Neural crest cell (in vitro differentiated cells): ENCODE measurements at regions not wholly inside any gene's neighbourhood (a gene's known extent, or its start where the extent isn't known, plus 50 kb on each side); places are given as distances from the start of the nearest gene placed in this dataset.

Experiments
- DNase-seq: peaks from one replicate; pipeline ENCODE4 v3.0.0; 2021; ENCODE audit warnings: low read depth, mixed read lengths, low spot score
- H3K27ac Mint-ChIP-seq: one replicate; pipeline ENCODE4 v1.8.0; 2021; ENCODE audit warnings: mild to moderate bottlenecking, mixed read lengths; ENCODE audit not compliant: unreplicated experiment
- H3K27me3 Mint-ChIP-seq: 2 replicates; pipeline ENCODE4 v1.8.0; 2021; ENCODE audit warnings: low read depth, mild to moderate bottlenecking, mixed read lengths
- H3K36me3 Mint-ChIP-seq: 2 replicates; pipeline ENCODE4 v1.8.0; 2021; ENCODE audit warnings: low read depth, mild to moderate bottlenecking, mixed read lengths
- H3K4me1 Mint-ChIP-seq: 2 replicates; pipeline ENCODE4 v1.8.0; 2021; ENCODE audit warnings: mixed read lengths
- H3K4me3 Mint-ChIP-seq: one replicate; pipeline ENCODE4 v1.8.0; 2021; ENCODE audit warnings: mild to moderate bottlenecking, mixed read lengths
- H3K9me3 Mint-ChIP-seq: 2 replicates; pipeline ENCODE4 v1.8.0; 2021; ENCODE audit warnings: mixed read lengths
- CTCF ChIP-seq: fragments of 200-600 bp; sonication (generic); conservative IDR thresholded peaks from 2 replicates; pipeline ENCODE4 v1.5.0; 2021; ENCODE audit warnings: antibody characterized with exemption, mild to moderate bottlenecking

DNA sequence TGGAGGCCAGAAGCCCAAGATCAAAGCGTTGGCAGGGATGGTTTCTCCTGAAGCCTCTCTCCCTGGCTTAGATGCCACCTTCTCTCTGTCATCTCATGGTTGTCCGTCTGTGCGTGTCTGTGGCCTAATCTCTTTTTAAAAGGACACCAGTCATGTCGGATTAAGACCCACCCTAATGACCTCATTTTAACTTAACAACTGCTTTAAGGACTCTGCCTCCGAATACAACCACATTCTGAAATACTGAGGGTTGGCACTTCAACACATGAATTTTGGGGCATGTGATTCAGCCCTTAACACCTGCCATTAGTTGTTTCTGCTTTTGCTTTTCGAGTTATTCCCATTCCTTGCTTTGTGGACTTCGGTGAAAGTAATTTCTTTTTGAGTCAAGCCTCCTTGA is 97.8 kb upstream of the SMIM21 start:
- Mint-ChIP-seq H3K27me3 (no peaks in the 10 kb centered on the region), H3K4me1 (peaks cover 6% of the 10 kb centered on the region), H3K9me3 (no peaks in the 10 kb centered on the region), H3K27ac (no peak overlapping the region), H3K4me3 (no peak overlapping the region), H3K36me3 (no peaks in the 10 kb centered on the region)
- TF ChIP-seq CTCF = no peak
- DNase-seq = no peak

DNA sequence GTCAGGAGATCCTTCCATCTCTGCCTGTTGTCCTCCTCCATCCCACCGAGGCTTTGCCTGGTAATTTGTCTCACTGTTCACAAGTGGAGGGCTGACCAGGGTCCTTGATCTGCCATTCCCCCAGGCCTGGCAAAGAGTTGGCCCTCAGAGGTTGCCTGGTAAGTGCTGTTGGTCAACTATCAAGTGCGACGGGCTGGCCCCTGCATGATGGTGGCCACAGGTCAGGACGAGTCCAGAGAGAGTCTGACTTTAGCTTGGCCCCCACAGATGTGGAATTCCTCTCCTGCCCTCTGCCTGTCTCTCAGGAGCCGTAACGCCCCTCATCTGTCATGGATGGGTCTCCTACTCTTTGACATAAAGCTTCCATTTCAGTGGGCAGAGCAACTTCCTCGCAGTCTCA is 97.3 kb upstream of the SMIM21 start:
- no peaks in the 10 kb centered on the region for H3K9me3 Mint-ChIP-seq
- H3K27ac Mint-ChIP-seq = no peak overlapping the region
- no peak for DNase-seq
- peaks cover 6% of the 10 kb centered on the region for H3K4me1 Mint-ChIP-seq
- TF ChIP-seq CTCF = no peak
- no peaks in the 10 kb centered on the region for H3K27me3 Mint-ChIP-seq
- H3K36me3 Mint-ChIP-seq = no peaks in the 10 kb centered on the region
- H3K4me3 Mint-ChIP-seq = no peak overlapping the region

DNA sequence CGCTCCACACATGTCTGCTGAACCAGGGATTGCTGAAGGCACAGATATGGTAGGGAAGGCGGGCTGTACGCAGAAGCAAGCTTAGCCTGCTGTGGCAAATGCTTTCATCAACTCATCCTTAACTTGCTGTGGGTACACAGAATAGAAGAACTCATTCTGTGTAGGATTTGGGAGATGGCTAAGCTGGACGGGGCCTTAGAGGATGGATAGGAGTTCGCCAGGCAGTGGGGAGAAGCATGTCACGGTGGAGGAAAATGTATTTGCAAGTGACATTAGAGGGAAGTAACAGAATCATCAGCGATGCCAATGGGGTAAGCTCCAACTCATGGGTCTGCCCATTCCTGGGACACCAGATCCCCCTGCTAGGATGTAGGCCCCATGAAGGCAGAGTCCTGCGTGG is 96.7 kb upstream of the SMIM21 start:
- Mint-ChIP-seq H3K4me1 (peaks cover 6% of the 10 kb centered on the region), H3K4me3 (no peak overlapping the region), H3K27ac (no peak overlapping the region), H3K9me3 (no peaks in the 10 kb centered on the region), H3K27me3 (no peaks in the 10 kb centered on the region), H3K36me3 (no peaks in the 10 kb centered on the region)
- DNase-seq = no peak
- TF ChIP-seq CTCF = no peak

GRCh38 chr18:75521816-75522215 is 94.3 kb upstream of the SMIM21 start:
- Mint-ChIP-seq H3K27ac (no peak overlapping the region), H3K9me3 (no peaks in the 10 kb centered on the region), H3K36me3 (no peaks in the 10 kb centered on the region), H3K27me3 (no peaks in the 10 kb centered on the region), H3K4me1 (no peaks in the 10 kb centered on the region), H3K4me3 (no peak overlapping the region)
- DNase-seq = no peak
- TF ChIP-seq CTCF = no peak

- H3K27me3 Mint-ChIP-seq = no peaks in the 10 kb centered on the region
- no peak overlapping the region for H3K27ac Mint-ChIP-seq
- no peak for DNase-seq
- no peaks in the 10 kb centered on the region for H3K4me1 Mint-ChIP-seq
- peaks cover 4% of the 10 kb centered on the region for H3K9me3 Mint-ChIP-seq
- H3K36me3 Mint-ChIP-seq = no peaks in the 10 kb centered on the region
- no peak for TF ChIP-seq CTCF
- no peak overlapping the region for H3K4me3 Mint-ChIP-seq
Observed at GRCh38 chr18:75518007-75518406, 90.5 kb upstream of the SMIM21 start.

- DNase-seq = no peak
- Mint-ChIP-seq H3K27ac (no peak overlapping the region), H3K4me1 (no peaks in the 10 kb centered on the region), H3K36me3 (peaks cover 2% of the 10 kb centered on the region), H3K9me3 (peaks cover 10% of the 10 kb centered on the region), H3K4me3 (no peak overlapping the region), H3K27me3 (no peaks in the 10 kb centered on the region)
- TF ChIP-seq CTCF = no peak
Observed at GRCh38 chr18:75517286-75517685, 89.8 kb upstream of the SMIM21 start.
